ENCODE measurements at regions not wholly inside any gene's neighbourhood (a gene's known extent, or its start where the extent isn't known, plus 50 kb on each side); places are given as distances from the start of the nearest gene placed in this dataset.
"Not testable (repeated sequence)": the region's sequence is repeated elsewhere in the genome, so short reads cannot be mapped to it uniquely, and the experiment has no call there.

- WGBS (ENCODE audit: insufficient coverage): 86% methylated on average over 10 of the region's 14 CpGs
- POLR2A ChIA-PET; H3K27ac Mint-ChIP-seq; CTCF ChIA-PET; H3K4me3 Mint-ChIP-seq; H3K27me3 ChIP-seq (replicated peaks in 1 of 2; ENCODE audit: control insufficient read depth in 2 of 2, extremely low read depth in 1 of 2, insufficient read depth in 2 of 2, low read length in 1 of 2); H3K4me3 ChIP-seq (ENCODE audit: control insufficient read depth in 1 of 2, extremely low read depth in 1 of 2, low read length in 1 of 2); H3K4me1 Mint-ChIP-seq; H3K27me3 Mint-ChIP-seq; ATAC-seq (replicated peaks in 1 of 4); DNase-seq; H3K27ac ChIP-seq (ENCODE audit: low read length); H3K9me3 ChIP-seq; H3K4me1 ChIP-seq (ENCODE audit: control insufficient read depth in 1 of 2, extremely low read depth in 1 of 2, insufficient read depth in 2 of 2, low read length in 2 of 2); H3K36me3 ChIP-seq (ENCODE audit: control insufficient read depth in 2 of 2, extremely low read depth in 1 of 2, insufficient read depth in 1 of 2, low read length in 1 of 2); H3K36me3 Mint-ChIP-seq: not testable (repeated sequence)
- peaks cover 9 to 11% (median 10%) of the 10 kb centered on the region in 3 donors for H3K9me3 Mint-ChIP-seq
These were observed 226.5 kb upstream of the RGMB start for GRCh38 chr5:98546924-98547323.

- no peaks in the 10 kb centered on the region for H3K36me3 ChIP-seq (ENCODE audit: control insufficient read depth in 2 of 2, extremely low read depth in 1 of 2, insufficient read depth in 1 of 2, low read length in 1 of 2)
- Mint-ChIP-seq H3K36me3 (no peaks in the 10 kb centered on the region), H3K9me3 (peaks cover 0 to 4% (median 0%) of the 10 kb centered on the region in 3 donors), H3K27ac (no peak overlapping the region), H3K27me3 (peaks cover 0 to 1% of the 10 kb centered on the region in 2 donors), H3K4me3 (no peak overlapping the region), H3K4me1 (no peaks in the 10 kb centered on the region)
- no peak overlapping the region for H3K27ac ChIP-seq (ENCODE audit: low read length)
- ChIA-PET CTCF (interaction anchor here in 1 of 2 donors (0.5 kb wide), 1 partner anchor 391 kb away, joined by 5 read pairs; no protein-coding TSS in a partner anchor), POLR2A (no interaction called here)
- no peaks in the 10 kb centered on the region for H3K27me3 ChIP-seq (replicated peaks in 1 of 2; ENCODE audit: control insufficient read depth in 2 of 2, extremely low read depth in 1 of 2, insufficient read depth in 2 of 2, low read length in 1 of 2)
- H3K4me1 ChIP-seq (ENCODE audit: control insufficient read depth in 1 of 2, extremely low read depth in 1 of 2, insufficient read depth in 2 of 2, low read length in 2 of 2): no peaks in the 10 kb centered on the region
- no peak for DNase-seq
- no peaks in the 10 kb centered on the region for H3K9me3 ChIP-seq
- no peak for ATAC-seq (replicated peaks in 1 of 4)
- H3K4me3 ChIP-seq (ENCODE audit: control insufficient read depth in 1 of 2, extremely low read depth in 1 of 2, low read length in 1 of 2): no peak overlapping the region
- WGBS (ENCODE audit: insufficient coverage): no CpG with 5 or more reads among the region's 1 CpG
These were observed 216.8 kb upstream of the RGMB start for GRCh38 chr5:98556712-98557111.

- H3K9me3 Mint-ChIP-seq: peaks cover 0 to 4% (median 0%) of the 10 kb centered on the region in 3 donors
- ATAC-seq (replicated peaks in 1 of 4): no peak
- no peaks in the 10 kb centered on the region for H3K36me3 Mint-ChIP-seq
- Histone ChIP-seq H3K4me3 (ENCODE audit: control insufficient read depth in 1 of 2, extremely low read depth in 1 of 2, low read length in 1 of 2) (no peak overlapping the region), H3K9me3 (no peaks in the 10 kb centered on the region), H3K27ac (ENCODE audit: low read length) (no peak overlapping the region), H3K4me1 (ENCODE audit: control insufficient read depth in 1 of 2, extremely low read depth in 1 of 2, insufficient read depth in 2 of 2, low read length in 2 of 2) (no peaks in the 10 kb centered on the region), H3K36me3 (ENCODE audit: control insufficient read depth in 2 of 2, extremely low read depth in 1 of 2, insufficient read depth in 1 of 2, low read length in 1 of 2) (no peaks in the 10 kb centered on the region), H3K27me3 (replicated peaks in 1 of 2; ENCODE audit: control insufficient read depth in 2 of 2, extremely low read depth in 1 of 2, insufficient read depth in 2 of 2, low read length in 1 of 2) (no peaks in the 10 kb centered on the region)
- no peak overlapping the region for H3K4me3 Mint-ChIP-seq
- POLR2A ChIA-PET: no interaction called here
- CTCF ChIA-PET: interaction anchor here in 1 of 2 donors (0.6 kb wide), 1 partner anchor 207 kb away, joined by 10 read pairs; no protein-coding TSS in a partner anchor
- H3K27me3 Mint-ChIP-seq: peaks cover 0 to 1% of the 10 kb centered on the region in 2 donors
- no peaks in the 10 kb centered on the region for H3K4me1 Mint-ChIP-seq
- no peak overlapping the region for H3K27ac Mint-ChIP-seq
- no peak for DNase-seq
These were observed 215.5 kb upstream of the RGMB start for GRCh38 chr5:98557916-98558315.

GRCh38 chr5:98563885-98564653, 209.4 kb upstream of the RGMB start:
- ChIA-PET CTCF (no interaction called here), POLR2A (no interaction called here)
- H3K27ac Mint-ChIP-seq: no peak overlapping the region
- no peaks in the 10 kb centered on the region for H3K36me3 Mint-ChIP-seq
- H3K36me3 ChIP-seq (ENCODE audit: control insufficient read depth in 2 of 2, extremely low read depth in 1 of 2, insufficient read depth in 1 of 2, low read length in 1 of 2): no peaks in the 10 kb centered on the region
- DNase-seq (no peak), ATAC-seq (replicated peaks in 1 of 4) (no peak)
- H3K4me3 ChIP-seq (ENCODE audit: control insufficient read depth in 1 of 2, extremely low read depth in 1 of 2, low read length in 1 of 2): no peak overlapping the region
- no CpG with 5 or more reads among the region's 2 CpGs for WGBS (ENCODE audit: insufficient coverage)
- H3K9me3 ChIP-seq: no peaks in the 10 kb centered on the region
- H3K4me1 Mint-ChIP-seq: no peaks in the 10 kb centered on the region
- H3K9me3 Mint-ChIP-seq: peaks cover 0 to 5% (median 0%) of the 10 kb centered on the region in 3 donors
- no peaks in the 10 kb centered on the region for H3K27me3 ChIP-seq (replicated peaks in 1 of 2; ENCODE audit: control insufficient read depth in 2 of 2, extremely low read depth in 1 of 2, insufficient read depth in 2 of 2, low read length in 1 of 2)
- no peak overlapping the region for H3K4me3 Mint-ChIP-seq
- no peaks in the 10 kb centered on the region for H3K4me1 ChIP-seq (ENCODE audit: control insufficient read depth in 1 of 2, extremely low read depth in 1 of 2, insufficient read depth in 2 of 2, low read length in 2 of 2)
- no peak overlapping the region for H3K27ac ChIP-seq (ENCODE audit: low read length)
- H3K27me3 Mint-ChIP-seq: peaks cover 1 to 4% of the 10 kb centered on the region in 2 donors

- no peaks in the 10 kb centered on the region for H3K36me3 Mint-ChIP-seq
- WGBS (ENCODE audit: insufficient coverage): no CpG with 5 or more reads among the region's 1 CpG
- DNase-seq (no peak), ATAC-seq (replicated peaks in 1 of 4) (no peak)
- Histone ChIP-seq H3K9me3 (no peaks in the 10 kb centered on the region), H3K4me1 (ENCODE audit: control insufficient read depth in 1 of 2, extremely low read depth in 1 of 2, insufficient read depth in 2 of 2, low read length in 2 of 2) (no peaks in the 10 kb centered on the region), H3K36me3 (ENCODE audit: control insufficient read depth in 2 of 2, extremely low read depth in 1 of 2, insufficient read depth in 1 of 2, low read length in 1 of 2) (no peaks in the 10 kb centered on the region), H3K27me3 (replicated peaks in 1 of 2; ENCODE audit: control insufficient read depth in 2 of 2, extremely low read depth in 1 of 2, insufficient read depth in 2 of 2, low read length in 1 of 2) (no peaks in the 10 kb centered on the region), H3K27ac (ENCODE audit: low read length) (no peak overlapping the region), H3K4me3 (ENCODE audit: control insufficient read depth in 1 of 2, extremely low read depth in 1 of 2, low read length in 1 of 2) (no peak overlapping the region)
- H3K9me3 Mint-ChIP-seq: peaks cover 0 to 5% (median 0%) of the 10 kb centered on the region in 3 donors
- no peak overlapping the region for H3K4me3 Mint-ChIP-seq
- H3K27me3 Mint-ChIP-seq: peaks cover 1 to 4% of the 10 kb centered on the region in 2 donors
- ChIA-PET CTCF (no interaction called here), POLR2A (no interaction called here)
- H3K27ac Mint-ChIP-seq: no peak overlapping the region
- no peaks in the 10 kb centered on the region for H3K4me1 Mint-ChIP-seq
These were observed 208.6 kb upstream of the RGMB start for GRCh38 chr5:98564836-98565235.

GRCh38 chr5:98568336-98568735, 205.1 kb upstream of the RGMB start:
- Mint-ChIP-seq H3K4me3 (no peak overlapping the region), H3K27me3 (peaks cover 0 to 4% of the 10 kb centered on the region in 2 donors), H3K9me3 (peaks cover 0 to 5% (median 2%) of the 10 kb centered on the region in 3 donors), H3K4me1 (no peaks in the 10 kb centered on the region), H3K36me3 (no peaks in the 10 kb centered on the region), H3K27ac (no peak overlapping the region)
- no peaks in the 10 kb centered on the region for H3K4me1 ChIP-seq (ENCODE audit: control insufficient read depth in 1 of 2, extremely low read depth in 1 of 2, insufficient read depth in 2 of 2, low read length in 2 of 2)
- no peak for DNase-seq
- CTCF ChIA-PET: no interaction called here
- POLR2A ChIA-PET: no interaction called here
- H3K27ac ChIP-seq (ENCODE audit: low read length): no peak overlapping the region
- H3K27me3 ChIP-seq (replicated peaks in 1 of 2; ENCODE audit: control insufficient read depth in 2 of 2, extremely low read depth in 1 of 2, insufficient read depth in 2 of 2, low read length in 1 of 2): no peaks in the 10 kb centered on the region
- H3K36me3 ChIP-seq (ENCODE audit: control insufficient read depth in 2 of 2, extremely low read depth in 1 of 2, insufficient read depth in 1 of 2, low read length in 1 of 2): no peaks in the 10 kb centered on the region
- no peak for ATAC-seq (replicated peaks in 1 of 4)
- no peak overlapping the region for H3K4me3 ChIP-seq (ENCODE audit: control insufficient read depth in 1 of 2, extremely low read depth in 1 of 2, low read length in 1 of 2)
- WGBS (ENCODE audit: insufficient coverage): 100% methylated on average over 1 of the region's 1 CpG
- no peaks in the 10 kb centered on the region for H3K9me3 ChIP-seq
